ENCODE measurements at regions not wholly inside any gene's neighbourhood (a gene's known extent, or its start where the extent isn't known, plus 50 kb on each side); places are given as distances from the start of the nearest gene placed in this dataset.
A peak's percentile ranks its signal among the peaks of the same experiment; 100 is the strongest.

- H3K27ac ChIP-seq: no peak overlapping the region
- TF ChIP-seq ZFX (IDR thresholded peaks at IDR 0.05): no peak
- no peak for TF ChIP-seq CTCF (conservative IDR thresholded peaks at IDR 0.05)
Measured at GRCh38 chr4:80128941-80129340, 55.9 kb upstream of the ANTXR2 start.

- no peak for TF ChIP-seq ZFX (IDR thresholded peaks at IDR 0.05)
- no peak for TF ChIP-seq CTCF (conservative IDR thresholded peaks at IDR 0.05)
- no peak overlapping the region for H3K27ac ChIP-seq
Measured at GRCh38 chr4:80127870-80128419, 54.9 kb upstream of the ANTXR2 start.

GRCh38 chr4:80126435-80126834 is 53.4 kb upstream of the ANTXR2 start:
- H3K27ac ChIP-seq: no peak overlapping the region
- TF ChIP-seq ZFX (IDR thresholded peaks at IDR 0.05) (no peak), CTCF (conservative IDR thresholded peaks at IDR 0.05) (no peak)

- TF ChIP-seq CTCF (conservative IDR thresholded peaks at IDR 0.05) (peak; percentile 59), ZFX (IDR thresholded peaks at IDR 0.05) (no peak)
- H3K27ac ChIP-seq: no peak overlapping the region
Measured at GRCh38 chr4:80125252-80126177, 52.5 kb upstream of the ANTXR2 start.

GRCh38 chr4:80124246-80125211 is 51.5 kb upstream of the ANTXR2 start:
- TF ChIP-seq ZFX (IDR thresholded peaks at IDR 0.05) (no peak), CTCF (conservative IDR thresholded peaks at IDR 0.05) (no peak)
- H3K27ac ChIP-seq: no peak overlapping the region

All from C4-2B (cell line).